ENCODE measurements at regions not wholly inside any gene's neighbourhood (a gene's known extent, or its start where the extent isn't known, plus 50 kb on each side); places are given as distances from the start of the nearest gene placed in this dataset.

DNA sequence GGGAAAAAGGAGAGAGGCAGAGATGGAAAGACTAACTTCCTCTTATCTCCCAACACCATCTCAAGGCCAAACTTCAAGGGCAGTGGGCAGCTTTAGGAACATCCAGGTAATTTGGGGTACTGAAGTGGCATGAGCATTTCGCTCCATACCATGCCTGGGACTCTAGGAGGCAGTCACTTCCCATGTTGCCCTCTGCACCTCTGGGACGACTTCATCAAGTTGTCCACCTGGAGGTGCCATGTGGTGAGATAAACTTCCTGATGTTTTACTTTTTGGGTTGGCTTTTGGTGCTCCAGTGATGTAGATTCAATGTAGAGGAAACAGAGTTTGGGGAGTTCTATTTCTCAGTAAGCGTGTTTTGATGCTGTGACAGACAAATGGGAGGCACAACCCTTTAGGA is 56.3 kb upstream of the UPP2 start:
- TF ChIP-seq, protein P1, sequence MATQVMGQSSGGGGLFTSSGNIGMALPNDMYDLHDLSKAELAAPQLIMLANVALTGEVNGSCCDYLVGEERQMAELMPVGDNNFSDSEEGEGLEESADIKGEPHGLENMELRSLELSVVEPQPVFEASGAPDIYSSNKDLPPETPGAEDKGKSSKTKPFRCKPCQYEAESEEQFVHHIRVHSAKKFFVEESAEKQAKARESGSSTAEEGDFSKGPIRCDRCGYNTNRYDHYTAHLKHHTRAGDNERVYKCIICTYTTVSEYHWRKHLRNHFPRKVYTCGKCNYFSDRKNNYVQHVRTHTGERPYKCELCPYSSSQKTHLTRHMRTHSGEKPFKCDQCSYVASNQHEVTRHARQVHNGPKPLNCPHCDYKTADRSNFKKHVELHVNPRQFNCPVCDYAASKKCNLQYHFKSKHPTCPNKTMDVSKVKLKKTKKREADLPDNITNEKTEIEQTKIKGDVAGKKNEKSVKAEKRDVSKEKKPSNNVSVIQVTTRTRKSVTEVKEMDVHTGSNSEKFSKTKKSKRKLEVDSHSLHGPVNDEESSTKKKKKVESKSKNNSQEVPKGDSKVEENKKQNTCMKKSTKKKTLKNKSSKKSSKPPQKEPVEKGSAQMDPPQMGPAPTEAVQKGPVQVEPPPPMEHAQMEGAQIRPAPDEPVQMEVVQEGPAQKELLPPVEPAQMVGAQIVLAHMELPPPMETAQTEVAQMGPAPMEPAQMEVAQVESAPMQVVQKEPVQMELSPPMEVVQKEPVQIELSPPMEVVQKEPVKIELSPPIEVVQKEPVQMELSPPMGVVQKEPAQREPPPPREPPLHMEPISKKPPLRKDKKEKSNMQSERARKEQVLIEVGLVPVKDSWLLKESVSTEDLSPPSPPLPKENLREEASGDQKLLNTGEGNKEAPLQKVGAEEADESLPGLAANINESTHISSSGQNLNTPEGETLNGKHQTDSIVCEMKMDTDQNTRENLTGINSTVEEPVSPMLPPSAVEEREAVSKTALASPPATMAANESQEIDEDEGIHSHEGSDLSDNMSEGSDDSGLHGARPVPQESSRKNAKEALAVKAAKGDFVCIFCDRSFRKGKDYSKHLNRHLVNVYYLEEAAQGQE (IDR thresholded peaks at IDR 0.05; ENCODE audit: insufficient read depth in 1 of 2, low read depth in 2 of 2, low read length in 2 of 2), result no peak
- TF ChIP-seq POLR2AphosphoS5 (IDR thresholded peaks at IDR 0.05; ENCODE audit: low read depth, low read length) (no peak), TAF1 (IDR thresholded peaks at IDR 0.05; ENCODE audit: borderline replicate concordance, insufficient read depth, low read length) (no peak), SIN3A (IDR thresholded peaks at IDR 0.05; ENCODE audit: borderline replicate concordance, insufficient read depth, low read length) (no peak)
